ENCODE measurements at regions not wholly inside any gene's neighbourhood (a gene's known extent, or its start where the extent isn't known, plus 50 kb on each side); places are given as distances from the start of the nearest gene placed in this dataset.

GRCh38 chr12:98388126-98388525 is 127.3 kb upstream of the TMPO start:
- H3K9me1 ChIP-seq (ENCODE audit: control insufficient read depth, insufficient read depth, low read length), result no peaks in the 10 kb centered on the region
- no peak overlapping the region for H3K4me2 ChIP-seq (ENCODE audit: insufficient read depth, low read length)
- under 1% methylated on average over 10 of the region's 10 CpGs for WGBS (ENCODE audit: insufficient coverage, low coverage, missing lambda C conversion rate)
- H4K20me1 ChIP-seq (replicated peaks; ENCODE audit: control insufficient read depth, insufficient read depth, low read length), result no peaks in the 10 kb centered on the region
- H3K27me3 ChIP-seq (ENCODE audit: control insufficient read depth in 2 of 2, insufficient read depth in 2 of 2, low read length in 2 of 2), result peaks cover 7 to 9% of the 10 kb centered on the region in 2 experiments; a peak in 4 of 5 replicates
- no TSS peak for BruUV-seq (replicated peaks)
- FAIRE-seq, result no peak
- no peaks in the 10 kb centered on the region for H3K9me3 ChIP-seq (replicated peaks; ENCODE audit: control insufficient read depth, insufficient read depth, low read depth, low read length)
- ATAC-seq, result no peak
- no peak overlapping the region for H3K27ac ChIP-seq (ENCODE audit: extremely low read depth, low read depth, low read length)
- no peak for DNase-seq (ENCODE audit: extremely low read depth in 1 of 4, low spot score in 3 of 4)
- H3K36me3 ChIP-seq (ENCODE audit: control insufficient read depth, insufficient read depth, low read length), result no peaks in the 10 kb centered on the region
- CTCF ChIA-PET (ENCODE audit: low intra/inter-chr PET ratio), result no interaction called here
- no peak overlapping the region for H3K4me3 ChIP-seq
- POLR2A ChIA-PET, result no interaction called here
- in situ Hi-C loops (cut with MboI) (loop anchor here (25.0 kb wide), 2 partner anchors 1076 to 1826 kb away; no protein-coding TSS in a partner anchor), intact Hi-C loops (cut with micrococcal nuclease) (no loop called here)
- no peaks in the 10 kb centered on the region for H3K4me1 ChIP-seq (replicated peaks in 1 of 2; ENCODE audit: control insufficient read depth in 2 of 2, insufficient read depth in 2 of 2, low read length in 2 of 2)
- H2AFZ ChIP-seq (ENCODE audit: low read depth, low read length), result no peak overlapping the region
- no peak overlapping the region for H3K9ac ChIP-seq (ENCODE audit: insufficient read depth in 1 of 2, low read depth in 2 of 2, low read length in 2 of 2)
- no peaks in the 10 kb centered on the region for H3K79me2 ChIP-seq (ENCODE audit: control insufficient read depth, insufficient read depth, low read length)
- TF ChIP-seq IRF2 (CRISPR knock-in tag; IDR thresholded peaks at IDR 0.05) (no peak), CBX5 (IDR thresholded peaks at IDR 0.05; ENCODE audit: borderline replicate concordance, low read depth) (no peak), PURB (CRISPR knock-in tag; IDR thresholded peaks at IDR 0.05; ENCODE audit: low read depth) (no peak), CHD7 (IDR thresholded peaks at IDR 0.05; ENCODE audit: low read depth, low read length) (no peak), ZFPM2 (CRISPR knock-in tag; IDR thresholded peaks at IDR 0.05) (no peak), ZNF24 (IDR thresholded peaks at IDR 0.05) (no peak), CREB3L1 (IDR thresholded peaks at IDR 0.05; ENCODE audit: borderline replicate concordance, low read depth) (no peak), ZNF57 (CRISPR knock-in tag; IDR thresholded peaks at IDR 0.05) (no peak), ZNF589 (CRISPR knock-in tag; IDR thresholded peaks at IDR 0.05; ENCODE audit: low read depth) (no peak), ZNF324 (CRISPR knock-in tag; IDR thresholded peaks at IDR 0.05) (no peak)

All from K562 (cell line).